ENCODE measurements at regions not wholly inside any gene's neighbourhood (a gene's known extent, or its start where the extent isn't known, plus 50 kb on each side); places are given as distances from the start of the nearest gene placed in this dataset.
"Not testable (repeated sequence)": the region's sequence is repeated elsewhere in the genome, so short reads cannot be mapped to it uniquely, and the experiment has no call there.

DNA sequence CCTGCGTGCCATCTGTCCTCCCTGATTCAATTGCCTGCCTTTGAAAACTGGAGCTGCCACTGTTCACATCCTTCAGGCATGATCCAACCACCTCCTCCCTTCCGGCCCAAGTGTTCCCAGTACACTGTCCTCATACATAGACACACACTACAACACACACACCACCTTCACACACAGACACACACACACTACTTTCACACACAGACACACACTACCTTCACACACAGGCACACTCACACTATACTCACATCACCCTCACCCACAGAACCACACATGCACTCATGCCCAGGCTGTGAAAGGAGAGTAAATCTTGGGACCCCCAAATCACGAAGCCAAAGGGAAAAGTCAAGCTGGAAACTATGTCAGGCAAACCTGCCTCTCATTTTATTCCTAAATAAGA, 109.4 kb upstream of the MYLIP start:
- H3K36me3 Mint-ChIP-seq: no peaks in the 10 kb centered on the region
- no peaks in the 10 kb centered on the region for H3K4me1 Mint-ChIP-seq
- H3K27ac Mint-ChIP-seq: no peak overlapping the region
- no peaks in the 10 kb centered on the region for H3K9me3 Mint-ChIP-seq
- H3K4me3 Mint-ChIP-seq: no peak overlapping the region
- ATAC-seq: no peak
- H3K27me3 Mint-ChIP-seq: peaks cover 9% of the 10 kb centered on the region

GRCh38 chr6:16018626-16019025, 110.3 kb upstream of the MYLIP start:
- Mint-ChIP-seq H3K4me1 (no peaks in the 10 kb centered on the region), H3K27me3 (peaks cover 9% of the 10 kb centered on the region), H3K36me3 (no peaks in the 10 kb centered on the region), H3K9me3 (no peaks in the 10 kb centered on the region), H3K4me3 (no peak overlapping the region), H3K27ac (no peak overlapping the region)
- no peak for ATAC-seq

- H3K4me3 Mint-ChIP-seq, H3K36me3 Mint-ChIP-seq, H3K27ac Mint-ChIP-seq, H3K9me3 Mint-ChIP-seq, H3K4me1 Mint-ChIP-seq, H3K27me3 Mint-ChIP-seq, ATAC-seq: not testable (repeated sequence)
Measured at GRCh38 chr6:16014325-16014724, 114.6 kb upstream of the MYLIP start.

- peaks cover 9% of the 10 kb centered on the region for H3K4me1 Mint-ChIP-seq
- no peaks in the 10 kb centered on the region for H3K27me3 Mint-ChIP-seq
- H3K36me3 Mint-ChIP-seq: no peaks in the 10 kb centered on the region
- H3K27ac Mint-ChIP-seq: no peak overlapping the region
- no peak for ATAC-seq
- H3K9me3 Mint-ChIP-seq: no peaks in the 10 kb centered on the region
- H3K4me3 Mint-ChIP-seq: no peak overlapping the region
Measured at GRCh38 chr6:16007146-16007545, 121.7 kb upstream of the MYLIP start.

DNA sequence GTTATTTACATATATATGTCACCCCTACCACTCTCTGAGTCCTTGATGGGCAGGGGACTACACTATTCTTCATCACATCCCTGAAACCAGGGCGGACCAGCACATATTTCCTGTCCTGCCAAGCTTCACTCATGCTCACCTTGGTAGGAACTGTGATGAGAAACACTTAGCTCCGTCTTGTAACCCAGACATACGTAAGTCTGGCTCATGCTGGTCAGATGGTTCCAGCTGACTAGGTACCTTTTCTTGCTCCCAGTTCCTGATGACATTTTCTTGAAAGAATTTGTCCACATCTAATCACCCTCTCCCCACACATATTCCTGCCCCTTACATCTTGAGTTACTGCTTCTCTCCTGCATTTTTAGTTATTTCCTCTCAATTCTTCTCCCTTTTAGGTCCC, 122.2 kb upstream of the MYLIP start:
- Mint-ChIP-seq H3K4me3 (no peak overlapping the region), H3K4me1 (peaks cover 9% of the 10 kb centered on the region), H3K27ac (no peak overlapping the region), H3K27me3 (no peaks in the 10 kb centered on the region), H3K9me3 (no peaks in the 10 kb centered on the region), H3K36me3 (no peaks in the 10 kb centered on the region)
- ATAC-seq: no peak

- Mint-ChIP-seq H3K4me1 (peaks cover 9% of the 10 kb centered on the region), H3K27me3 (no peaks in the 10 kb centered on the region), H3K4me3 (no peak overlapping the region), H3K36me3 (no peaks in the 10 kb centered on the region), H3K27ac (no peak overlapping the region), H3K9me3 (no peaks in the 10 kb centered on the region)
- no peak for ATAC-seq
Measured at GRCh38 chr6:16004934-16005679, 123.8 kb upstream of the MYLIP start.

- Mint-ChIP-seq H3K27ac (no peak overlapping the region), H3K27me3 (peaks cover 8% of the 10 kb centered on the region), H3K9me3 (no peaks in the 10 kb centered on the region), H3K36me3 (no peaks in the 10 kb centered on the region), H3K4me3 (no peak overlapping the region), H3K4me1 (peaks cover 9% of the 10 kb centered on the region)
- no peak for ATAC-seq
Measured at GRCh38 chr6:16003197-16003491, 125.7 kb upstream of the MYLIP start.

DNA sequence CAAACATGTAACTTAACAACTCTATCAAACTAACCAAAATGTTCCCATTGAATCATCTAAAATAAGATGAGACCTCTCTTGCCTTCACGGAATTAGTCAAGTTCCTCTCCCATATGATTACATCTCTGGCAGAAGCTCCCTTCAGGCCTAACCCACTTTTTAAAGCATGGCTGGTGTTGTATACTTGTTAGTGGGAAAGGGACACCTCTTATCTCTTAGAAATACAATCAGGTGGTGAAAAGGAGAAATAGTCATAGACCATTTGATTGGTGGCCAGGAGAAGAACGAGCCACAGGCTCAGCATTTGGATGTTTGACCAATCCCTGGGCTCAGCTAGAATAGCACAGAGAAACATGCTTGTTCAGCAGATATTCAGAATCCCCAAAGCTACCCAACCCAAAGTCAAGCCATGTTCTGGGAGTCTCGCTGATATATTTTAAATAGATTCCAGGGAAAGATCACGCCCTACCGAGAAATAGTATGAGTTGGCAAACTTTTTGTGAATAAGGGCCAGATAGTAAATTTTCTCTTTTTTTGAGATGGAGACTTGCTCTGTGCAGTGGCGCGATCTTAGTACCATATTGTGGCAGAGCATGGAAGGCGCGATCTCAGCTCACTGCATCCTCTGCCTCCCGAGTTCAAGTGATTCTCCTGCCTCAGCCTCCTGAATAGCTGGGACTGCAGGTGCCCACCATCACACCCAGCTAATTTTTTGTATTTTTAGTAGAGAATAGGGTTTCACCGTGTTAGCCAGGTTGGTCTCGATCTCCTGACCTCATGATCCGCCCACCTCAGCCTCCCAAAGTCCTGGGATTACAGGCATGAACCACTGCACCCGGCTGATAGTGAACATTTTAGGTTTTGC, 126.3 kb upstream of the MYLIP start:
- Mint-ChIP-seq H3K4me1 (peaks cover 9% of the 10 kb centered on the region), H3K27ac (no peak overlapping the region), H3K27me3 (peaks cover 14% of the 10 kb centered on the region), H3K36me3 (no peaks in the 10 kb centered on the region), H3K4me3 (no peak overlapping the region), H3K9me3 (no peaks in the 10 kb centered on the region)
- ATAC-seq: no peak

GRCh38 chr6:16001158-16001557, 127.7 kb upstream of the MYLIP start:
- Mint-ChIP-seq H3K4me3 (no peak overlapping the region), H3K36me3 (no peaks in the 10 kb centered on the region)
- ATAC-seq: no peak

GRCh38 chr6:15999201-15999600, 129.7 kb upstream of the MYLIP start:
- Mint-ChIP-seq H3K27ac (no peak overlapping the region), H3K27me3 (peaks cover 17% of the 10 kb centered on the region), H3K4me1 (peaks cover 6% of the 10 kb centered on the region), H3K4me3 (no peak overlapping the region), H3K36me3 (no peaks in the 10 kb centered on the region), H3K9me3 (no peaks in the 10 kb centered on the region)
- no peak for ATAC-seq

More at GRCh38 chr6:16001158-16001557, 127.7 kb upstream of the MYLIP start:
- Mint-ChIP-seq H3K27ac (no peak overlapping the region), H3K9me3 (no peaks in the 10 kb centered on the region), H3K4me1 (no peaks in the 10 kb centered on the region), H3K27me3 (peaks cover 17% of the 10 kb centered on the region)

- Mint-ChIP-seq H3K36me3 (no peaks in the 10 kb centered on the region), H3K27ac (no peak overlapping the region), H3K27me3 (peaks cover 17% of the 10 kb centered on the region), H3K9me3 (no peaks in the 10 kb centered on the region), H3K4me1 (peaks cover 6% of the 10 kb centered on the region), H3K4me3 (no peak overlapping the region)
- no peak for ATAC-seq
Measured at GRCh38 chr6:15997586-15998388, 131.1 kb upstream of the MYLIP start.

DNA sequence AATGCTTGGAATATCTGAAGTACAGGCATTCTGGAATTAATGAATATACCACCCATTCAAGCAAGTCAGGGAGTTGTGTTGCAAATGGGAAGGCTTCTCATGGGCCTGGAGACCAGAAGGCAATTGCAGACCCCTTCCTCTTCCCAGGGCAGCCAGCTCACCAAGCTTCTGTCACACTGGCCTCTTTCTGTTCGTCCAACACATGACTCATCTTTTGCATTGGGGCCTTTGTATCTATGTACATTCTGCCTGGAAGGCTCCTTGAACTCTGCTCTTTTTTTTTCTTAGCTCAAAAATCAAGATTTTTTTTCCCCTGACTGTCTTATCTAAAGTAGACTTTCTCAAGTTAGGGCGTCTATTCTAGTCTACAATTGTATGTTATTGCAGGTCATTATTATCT, 132.9 kb upstream of the MYLIP start:
- no peaks in the 10 kb centered on the region for H3K9me3 Mint-ChIP-seq
- no peak overlapping the region for H3K4me3 Mint-ChIP-seq
- ATAC-seq: no peak
- no peaks in the 10 kb centered on the region for H3K36me3 Mint-ChIP-seq
- peaks cover 17% of the 10 kb centered on the region for H3K27me3 Mint-ChIP-seq
- peaks cover 6% of the 10 kb centered on the region for H3K4me1 Mint-ChIP-seq
- no peak overlapping the region for H3K27ac Mint-ChIP-seq

DNA sequence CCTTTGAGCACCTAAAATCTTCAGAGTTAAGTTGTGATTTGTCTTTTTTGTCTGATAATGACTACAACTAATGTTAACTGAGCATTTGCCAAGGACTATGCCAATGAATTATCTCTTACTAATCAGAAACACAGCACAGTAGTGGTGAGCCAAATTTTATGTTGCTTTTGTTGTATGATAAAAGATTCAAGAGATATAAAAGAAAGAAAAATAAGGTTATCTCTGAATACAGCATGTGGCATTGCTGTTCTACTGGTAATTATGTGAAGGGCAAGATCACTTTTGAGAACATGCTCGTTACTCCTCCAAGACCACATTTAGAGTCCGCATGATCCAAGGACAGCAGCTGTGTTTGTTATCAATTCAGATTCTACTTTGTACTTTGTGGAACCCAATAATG, 133.4 kb upstream of the MYLIP start:
- no peak for ATAC-seq
- Mint-ChIP-seq H3K9me3 (no peaks in the 10 kb centered on the region), H3K4me3 (no peak overlapping the region), H3K27ac (no peak overlapping the region), H3K36me3 (no peaks in the 10 kb centered on the region), H3K4me1 (peaks cover 6% of the 10 kb centered on the region), H3K27me3 (peaks cover 17% of the 10 kb centered on the region)

DNA sequence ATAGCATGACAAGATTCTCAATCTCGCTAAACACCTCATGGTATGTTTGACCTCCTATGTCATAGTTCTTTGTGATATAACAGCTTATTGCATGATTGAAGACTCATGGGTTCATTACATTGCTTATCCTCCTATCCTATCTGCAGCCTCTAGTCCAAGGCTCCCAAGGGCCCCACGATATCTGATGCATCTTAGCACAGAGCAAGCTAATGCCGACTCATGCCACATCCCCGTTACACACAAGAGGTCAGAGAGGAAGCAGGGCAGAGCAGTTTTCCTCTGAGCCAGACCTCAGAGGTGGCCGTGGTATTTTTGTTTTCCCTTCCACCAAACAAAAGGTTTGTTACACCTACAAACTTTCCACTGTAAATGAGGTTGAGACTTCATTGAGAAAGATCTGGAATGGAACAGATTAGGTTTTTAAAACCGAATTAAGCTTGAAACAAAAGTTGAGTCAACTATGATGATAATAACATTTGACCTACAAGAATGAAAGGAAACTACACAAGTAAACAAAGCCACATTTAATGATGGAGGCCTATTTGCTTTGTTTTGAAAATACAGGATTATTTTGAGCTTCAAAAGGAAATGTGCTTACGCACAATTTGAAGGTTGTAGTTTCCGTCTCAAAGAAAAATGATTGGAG, 133.9 kb upstream of the MYLIP start:
- peak; percentile 61 for ATAC-seq
- H3K4me1 Mint-ChIP-seq: peaks cover 11% of the 10 kb centered on the region
- H3K36me3 Mint-ChIP-seq: no peaks in the 10 kb centered on the region
- H3K27ac Mint-ChIP-seq: no peak overlapping the region
- peaks cover 17% of the 10 kb centered on the region for H3K27me3 Mint-ChIP-seq
- no peak overlapping the region for H3K4me3 Mint-ChIP-seq
- H3K9me3 Mint-ChIP-seq: no peaks in the 10 kb centered on the region

GRCh38 chr6:15993716-15994228, 135.1 kb upstream of the MYLIP start:
- Mint-ChIP-seq H3K36me3 (no peaks in the 10 kb centered on the region), H3K27ac (no peak overlapping the region), H3K4me1 (peaks cover 23% of the 10 kb centered on the region), H3K27me3 (peaks cover 15% of the 10 kb centered on the region), H3K9me3 (no peaks in the 10 kb centered on the region), H3K4me3 (no peak overlapping the region)
- no peak for ATAC-seq

Data from stimulated activated memory B cell treated with anti-CD40 and anti-IgM and Interleukin-4, amounts not matched to agents 10 μg/mL and 1 μg/mL and 100 μg/mL, for 72 hours (primary cell).